CD14-positive monocyte (primary cell): ENCODE measurements at regions not wholly inside any gene's neighbourhood (a gene's known extent, or its start where the extent isn't known, plus 50 kb on each side); places are given as distances from the start of the nearest gene placed in this dataset.

ENCODE experiments used
- DNase-seq, 3 donors: peaks; one replicate each; pipeline ENCODE4 v3.0.0-alpha.2; 2011 to 2022
- H2AFZ ChIP-seq: 2 replicates; pipeline ENCODE4 v1.6.0; 2012; ENCODE audit warnings: mild to moderate bottlenecking, low read depth, low read length, inconsistent platforms; ENCODE audit not compliant: insufficient read depth, poor library complexity, severe bottlenecking
- H3K27ac ChIP-seq, 2 donors: 1 replicate in 1 of 2; 2 replicates in 1 of 2; pipeline ENCODE4 v1.5.1; 2012 to 2013; ENCODE audit warnings: low read length in 2 of 2, control low read depth in 1 of 2, inconsistent platforms in 1 of 2, low read depth in 1 of 2, mild to moderate bottlenecking in 1 of 2
- H3K27me3 ChIP-seq, 2 donors: one replicate each; pipeline versions ENCODE4 v1.6.0 to v1.6.1; 2011 to 2013; ENCODE audit warnings: low read length in 2 of 2; ENCODE audit not compliant: control insufficient read depth in 2 of 2, insufficient read depth in 2 of 2
- H3K36me3 ChIP-seq, 2 donors: replicated peaks in 1 of 2; 1 replicate in 1 of 2; 2 replicates in 1 of 2; pipeline versions ENCODE4 v1.5.1 to v1.6.1; 2012 to 2013; ENCODE audit warnings: low read length in 2 of 2, control low read depth in 1 of 2, inconsistent platforms in 1 of 2, mild to moderate bottlenecking in 1 of 2; ENCODE audit not compliant: insufficient read depth in 2 of 2, control insufficient read depth in 1 of 2
- H3K4me1 ChIP-seq, 2 donors: 1 replicate in 1 of 2; 2 replicates in 1 of 2; pipeline versions ENCODE4 v1.5.1 to v1.6.1; 2012 to 2013; ENCODE audit warnings: low read length in 2 of 2, control low read depth in 1 of 2, inconsistent platforms in 1 of 2, mild to moderate bottlenecking in 1 of 2, moderate library complexity in 1 of 2; ENCODE audit not compliant: insufficient read depth in 2 of 2, control insufficient read depth in 1 of 2
- H3K4me2 ChIP-seq: replicated peaks from 2 replicates; pipeline ENCODE3; 2012; ENCODE audit warnings: low read length, moderate library complexity, mild to moderate bottlenecking; ENCODE audit not compliant: poor library complexity, severe bottlenecking; ENCODE audit errors: extremely low read depth
- H3K4me3 ChIP-seq, 3 experiments: fragments of 200-600 bp in 1 of 3; sonication (generic) in 1 of 3; replicated peaks in 1 of 3; 1 replicate in 2 of 3; 2 replicates in 1 of 3; pipeline ENCODE4 v1.5.1; 2011 to 2013; ENCODE audit warnings: low read length in 3 of 3, mild to moderate bottlenecking in 3 of 3, control low read depth in 2 of 3, low read depth in 2 of 3, inconsistent platforms in 1 of 3, moderate library complexity in 1 of 3
- H3K79me2 ChIP-seq: 2 replicates; pipeline ENCODE4 v1.6.0; 2012; ENCODE audit warnings: mild to moderate bottlenecking, control low read depth, inconsistent platforms, low read length, moderate library complexity; ENCODE audit not compliant: insufficient read depth
- H3K9ac ChIP-seq: 2 replicates; pipeline ENCODE4 v1.6.0; 2017; ENCODE audit warnings: low read length, mild to moderate bottlenecking; ENCODE audit not compliant: insufficient read depth, poor library complexity, severe bottlenecking
- H3K9me3 ChIP-seq, 2 donors: replicated peaks in 1 of 2; 1 replicate in 1 of 2; 2 replicates in 1 of 2; pipeline versions ENCODE4 v1.5.1 to v1.6.1; 2012 to 2013; ENCODE audit warnings: low read length in 2 of 2, control low read depth in 1 of 2; ENCODE audit not compliant: control insufficient read depth in 1 of 2, insufficient read depth in 1 of 2
- H4K20me1 ChIP-seq: 2 replicates; pipeline ENCODE4 v1.6.0; 2012; ENCODE audit warnings: mild to moderate bottlenecking, low read length, control low read depth, moderate library complexity; ENCODE audit not compliant: insufficient read depth
- H3K27ac Mint-ChIP-seq, 7 donors: one replicate each; pipeline ENCODE4 v1.8.0; 2020; ENCODE audit warnings: mild to moderate bottlenecking in 7 of 7, mixed read lengths in 7 of 7, moderate library complexity in 6 of 7, inconsistent platforms in 2 of 7
- H3K27me3 Mint-ChIP-seq, 3 donors: one replicate each; pipeline ENCODE4 v1.8.0; 2021 to 2022; ENCODE audit warnings: low read depth in 3 of 3, mild to moderate bottlenecking in 3 of 3, mixed read lengths in 3 of 3, moderate library complexity in 3 of 3, inconsistent platforms in 1 of 3
- H3K36me3 Mint-ChIP-seq, 2 donors: one replicate each; pipeline ENCODE4 v1.8.0; 2020; ENCODE audit warnings: mixed read lengths in 2 of 2, inconsistent platforms in 1 of 2, mild to moderate bottlenecking in 1 of 2
- H3K4me1 Mint-ChIP-seq: one replicate; pipeline ENCODE4 v1.8.0; 2020; ENCODE audit warnings: mild to moderate bottlenecking, mixed read lengths
- H3K4me3 Mint-ChIP-seq, 2 donors: one replicate each; pipeline ENCODE4 v1.8.0; 2020; ENCODE audit warnings: mild to moderate bottlenecking in 2 of 2, mixed read lengths in 2 of 2, moderate library complexity in 1 of 2
- H3K9me3 Mint-ChIP-seq, 7 donors: one replicate each; pipeline ENCODE4 v1.8.0; 2020 to 2022; ENCODE audit warnings: mixed read lengths in 7 of 7, mild to moderate bottlenecking in 6 of 7, moderate library complexity in 6 of 7, inconsistent platforms in 2 of 7
- WGBS: methylation state at CpG from one replicate; pipeline ENCODE4 v1.1.5; 2013; ENCODE audit warnings: missing lambda C conversion rate; ENCODE audit not compliant: insufficient coverage; 5-methylcytosine and 5-hydroxymethylcytosine counted together
- intact Hi-C, 2 donors: fragments of 100-400 bp; cut with micrococcal nuclease; formaldehyde crosslinking; loops; one replicate each; pipeline versions ENCODE4 v1.15.0 to v1.15.1; 2023
- TF ChIP-seq, protein P1 (sequence below): fragments of 200-600 bp; IDR thresholded peaks from one replicate; pipeline ENCODE4 v1.8.0; 2022; ENCODE audit warnings: antibody characterized with exemption, mild to moderate bottlenecking

GRCh38 chrX:5490786-5491563, 737.7 kb downstream of the NLGN4X start:
- Histone ChIP-seq H2AFZ (no peak overlapping the region), H3K27me3 (no peaks in the 10 kb centered on the region), H3K4me2 (no peak overlapping the region), H3K4me3 (no peak overlapping the region), H3K27ac (no peak overlapping the region), H3K9ac (no peak overlapping the region), H3K36me3 (no peaks in the 10 kb centered on the region), H3K4me1 (no peaks in the 10 kb centered on the region), H3K79me2 (no peaks in the 10 kb centered on the region), H4K20me1 (no peaks in the 10 kb centered on the region), H3K9me3 (no peaks in the 10 kb centered on the region)
- Mint-ChIP-seq H3K27me3 (peaks cover under 1 to 3% (median 1%) of the 10 kb centered on the region in 3 donors), H3K27ac (no peak overlapping the region), H3K4me3 (no peak overlapping the region), H3K4me1 (no peaks in the 10 kb centered on the region), H3K9me3 (peaks cover 0 to 7% (median 3%) of the 10 kb centered on the region in 7 donors), H3K36me3 (no peaks in the 10 kb centered on the region)
- intact Hi-C loops, result no loop called here
- no peak for DNase-seq
- TF ChIP-seq, protein P1, sequence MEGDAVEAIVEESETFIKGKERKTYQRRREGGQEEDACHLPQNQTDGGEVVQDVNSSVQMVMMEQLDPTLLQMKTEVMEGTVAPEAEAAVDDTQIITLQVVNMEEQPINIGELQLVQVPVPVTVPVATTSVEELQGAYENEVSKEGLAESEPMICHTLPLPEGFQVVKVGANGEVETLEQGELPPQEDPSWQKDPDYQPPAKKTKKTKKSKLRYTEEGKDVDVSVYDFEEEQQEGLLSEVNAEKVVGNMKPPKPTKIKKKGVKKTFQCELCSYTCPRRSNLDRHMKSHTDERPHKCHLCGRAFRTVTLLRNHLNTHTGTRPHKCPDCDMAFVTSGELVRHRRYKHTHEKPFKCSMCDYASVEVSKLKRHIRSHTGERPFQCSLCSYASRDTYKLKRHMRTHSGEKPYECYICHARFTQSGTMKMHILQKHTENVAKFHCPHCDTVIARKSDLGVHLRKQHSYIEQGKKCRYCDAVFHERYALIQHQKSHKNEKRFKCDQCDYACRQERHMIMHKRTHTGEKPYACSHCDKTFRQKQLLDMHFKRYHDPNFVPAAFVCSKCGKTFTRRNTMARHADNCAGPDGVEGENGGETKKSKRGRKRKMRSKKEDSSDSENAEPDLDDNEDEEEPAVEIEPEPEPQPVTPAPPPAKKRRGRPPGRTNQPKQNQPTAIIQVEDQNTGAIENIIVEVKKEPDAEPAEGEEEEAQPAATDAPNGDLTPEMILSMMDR, result no peak
- no CpG with 5 or more reads among the region's 8 CpGs for whole genome bisulfite sequencing

DNA sequence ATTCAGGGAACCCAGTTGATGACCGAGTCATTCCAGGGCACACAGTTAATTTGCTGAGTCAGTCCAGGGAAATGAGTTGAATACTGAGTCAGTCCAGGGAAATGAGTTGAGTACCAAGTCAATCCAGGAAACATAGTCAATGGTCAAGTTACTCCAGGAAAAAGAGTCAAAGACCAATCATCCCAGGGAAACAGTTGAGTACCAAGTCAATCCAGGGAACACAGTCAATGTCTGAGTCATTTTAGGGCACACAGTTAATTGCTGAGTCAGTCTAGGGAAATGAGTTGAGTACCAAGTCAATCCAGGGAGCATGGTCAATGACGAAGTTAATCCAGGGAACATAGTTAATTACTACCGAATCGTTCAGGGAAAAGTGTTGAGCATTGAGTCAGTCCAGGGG, 754.4 kb downstream of the NLGN4X start:
- DNase-seq, result no peak
- H3K27me3 Mint-ChIP-seq, result peaks cover 0 to 2% (median 0%) of the 10 kb centered on the region in 3 donors
- H3K4me1 Mint-ChIP-seq, result no peaks in the 10 kb centered on the region

More for the DNA sequence above, 754.4 kb downstream of the NLGN4X start:
- Histone ChIP-seq H2AFZ (no peak overlapping the region), H4K20me1 (no peaks in the 10 kb centered on the region), H3K27ac (no peak overlapping the region), H3K79me2 (no peaks in the 10 kb centered on the region), H3K4me2 (no peak overlapping the region), H3K9me3 (peaks cover 0 to 5% of the 10 kb centered on the region in 2 donors), H3K4me3 (no peak overlapping the region), H3K36me3 (no peaks in the 10 kb centered on the region), H3K4me1 (no peaks in the 10 kb centered on the region), H3K27me3 (no peaks in the 10 kb centered on the region), H3K9ac (no peak overlapping the region)
- Mint-ChIP-seq H3K27ac (no peak overlapping the region), H3K4me3 (no peak overlapping the region), H3K9me3 (peaks cover 0 to 10% (median 2%) of the 10 kb centered on the region in 7 donors), H3K36me3 (no peaks in the 10 kb centered on the region)
- intact Hi-C loops, result no loop called here
- WGBS, result 90% methylated on average over 2 of the region's 4 CpGs
- TF ChIP-seq, protein P1, result no peak
